HEK293 (cell line): ENCODE measurements at regions not wholly inside any gene's neighbourhood (a gene's known extent, or its start where the extent isn't known, plus 50 kb on each side); places are given as distances from the start of the nearest gene placed in this dataset.

Source experiments
- RBAK ChIP-seq: fragments of 450-650 bp; formaldehyde crosslinking; IDR thresholded peaks from 2 replicates; pipeline ENCODE4 v1.5.1; 2016; ENCODE audit warnings: missing biosample characterization, missing genetic modification characterization
- ZNF211 ChIP-seq: fragments of 450-650 bp; formaldehyde crosslinking; IDR thresholded peaks from 2 replicates; pipeline ENCODE4 v1.5.1; 2016; ENCODE audit warnings: low read depth, missing biosample characterization, missing genetic modification characterization
- TF ChIP-seq, protein P1 (sequence below): fragments of 450-650 bp; formaldehyde crosslinking; optimal IDR thresholded peaks from 2 replicates; pipeline ENCODE3; 2016; ENCODE audit warnings: missing biosample characterization, mild to moderate bottlenecking, missing genetic modification characterization
- TF ChIP-seq, protein P2 (sequence below): fragments of 450-650 bp; formaldehyde crosslinking; IDR thresholded peaks from 2 replicates; pipeline ENCODE4 v1.5.1; 2017; ENCODE audit warnings: missing biosample characterization, missing genetic modification characterization
- TF ChIP-seq, protein P3 (sequence below): fragments of 450-650 bp; formaldehyde crosslinking; IDR thresholded peaks from 2 replicates; pipeline ENCODE4 v1.5.1; 2016; ENCODE audit warnings: missing biosample characterization, missing genetic modification characterization

DNA sequence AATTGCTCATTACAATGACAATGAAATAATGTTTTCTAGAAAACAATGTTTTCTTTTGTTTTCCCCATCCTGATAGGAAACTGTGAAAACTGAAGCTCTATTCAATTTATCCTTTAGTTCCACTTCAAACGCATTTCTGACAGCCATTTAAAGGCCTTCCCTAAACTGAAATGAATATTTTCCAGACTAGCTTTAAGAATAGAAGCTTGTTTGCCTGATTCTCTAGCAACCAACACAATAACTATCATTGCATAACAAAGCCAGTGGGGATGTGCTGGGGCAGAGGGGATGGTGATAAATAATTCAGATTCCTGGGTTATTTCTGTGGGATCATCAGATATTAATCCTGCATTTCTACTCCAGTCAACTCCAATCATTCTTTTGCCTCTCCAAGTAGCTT is 427.1 kb downstream of the RND3 start:
- TF ChIP-seq, protein P1, sequence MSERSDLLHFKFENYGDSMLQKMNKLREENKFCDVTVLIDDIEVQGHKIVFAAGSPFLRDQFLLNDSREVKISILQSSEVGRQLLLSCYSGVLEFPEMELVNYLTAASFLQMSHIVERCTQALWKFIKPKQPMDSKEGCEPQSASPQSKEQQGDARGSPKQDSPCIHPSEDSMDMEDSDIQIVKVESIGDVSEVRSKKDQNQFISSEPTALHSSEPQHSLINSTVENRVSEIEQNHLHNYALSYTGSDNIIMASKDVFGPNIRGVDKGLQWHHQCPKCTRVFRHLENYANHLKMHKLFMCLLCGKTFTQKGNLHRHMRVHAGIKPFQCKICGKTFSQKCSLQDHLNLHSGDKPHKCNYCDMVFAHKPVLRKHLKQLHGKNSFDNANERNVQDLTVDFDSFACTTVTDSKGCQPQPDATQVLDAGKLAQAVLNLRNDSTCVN, result no peak
- TF ChIP-seq RBAK (tag by site-specific recombination), result no peak
- TF ChIP-seq ZNF211 (tag by site-specific recombination), result no peak
- TF ChIP-seq, protein P2, sequence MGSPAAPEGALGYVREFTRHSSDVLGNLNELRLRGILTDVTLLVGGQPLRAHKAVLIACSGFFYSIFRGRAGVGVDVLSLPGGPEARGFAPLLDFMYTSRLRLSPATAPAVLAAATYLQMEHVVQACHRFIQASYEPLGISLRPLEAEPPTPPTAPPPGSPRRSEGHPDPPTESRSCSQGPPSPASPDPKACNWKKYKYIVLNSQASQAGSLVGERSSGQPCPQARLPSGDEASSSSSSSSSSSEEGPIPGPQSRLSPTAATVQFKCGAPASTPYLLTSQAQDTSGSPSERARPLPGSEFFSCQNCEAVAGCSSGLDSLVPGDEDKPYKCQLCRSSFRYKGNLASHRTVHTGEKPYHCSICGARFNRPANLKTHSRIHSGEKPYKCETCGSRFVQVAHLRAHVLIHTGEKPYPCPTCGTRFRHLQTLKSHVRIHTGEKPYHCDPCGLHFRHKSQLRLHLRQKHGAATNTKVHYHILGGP (tag by site-specific recombination), result no peak
- TF ChIP-seq, protein P3, sequence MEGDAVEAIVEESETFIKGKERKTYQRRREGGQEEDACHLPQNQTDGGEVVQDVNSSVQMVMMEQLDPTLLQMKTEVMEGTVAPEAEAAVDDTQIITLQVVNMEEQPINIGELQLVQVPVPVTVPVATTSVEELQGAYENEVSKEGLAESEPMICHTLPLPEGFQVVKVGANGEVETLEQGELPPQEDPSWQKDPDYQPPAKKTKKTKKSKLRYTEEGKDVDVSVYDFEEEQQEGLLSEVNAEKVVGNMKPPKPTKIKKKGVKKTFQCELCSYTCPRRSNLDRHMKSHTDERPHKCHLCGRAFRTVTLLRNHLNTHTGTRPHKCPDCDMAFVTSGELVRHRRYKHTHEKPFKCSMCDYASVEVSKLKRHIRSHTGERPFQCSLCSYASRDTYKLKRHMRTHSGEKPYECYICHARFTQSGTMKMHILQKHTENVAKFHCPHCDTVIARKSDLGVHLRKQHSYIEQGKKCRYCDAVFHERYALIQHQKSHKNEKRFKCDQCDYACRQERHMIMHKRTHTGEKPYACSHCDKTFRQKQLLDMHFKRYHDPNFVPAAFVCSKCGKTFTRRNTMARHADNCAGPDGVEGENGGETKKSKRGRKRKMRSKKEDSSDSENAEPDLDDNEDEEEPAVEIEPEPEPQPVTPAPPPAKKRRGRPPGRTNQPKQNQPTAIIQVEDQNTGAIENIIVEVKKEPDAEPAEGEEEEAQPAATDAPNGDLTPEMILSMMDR (tag by site-specific recombination), result no peak
